ENCODE measurements at regions not wholly inside any gene's neighbourhood (a gene's known extent, or its start where the extent isn't known, plus 50 kb on each side); places are given as distances from the start of the nearest gene placed in this dataset.

DNA sequence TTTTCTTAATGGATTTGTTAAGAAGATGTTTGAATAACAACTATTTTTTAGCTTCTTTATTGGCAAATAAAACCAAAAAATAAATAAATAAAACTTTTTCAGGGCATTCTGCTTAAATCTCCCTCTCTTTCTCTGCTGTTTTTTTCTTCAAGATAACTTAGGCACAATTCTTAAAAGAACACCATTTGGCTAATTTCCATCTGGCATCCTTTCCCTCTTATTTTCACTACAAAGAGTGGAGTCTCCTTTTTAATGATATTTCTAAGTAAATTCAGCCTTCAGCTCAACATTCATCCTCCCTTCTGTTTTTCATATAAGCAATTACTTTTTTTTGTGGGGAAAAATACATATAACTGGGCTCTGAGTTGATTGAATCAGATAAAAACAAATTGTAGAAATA, 88.1 kb downstream of the PCDH7 start:
- TF ChIP-seq, protein P1, sequence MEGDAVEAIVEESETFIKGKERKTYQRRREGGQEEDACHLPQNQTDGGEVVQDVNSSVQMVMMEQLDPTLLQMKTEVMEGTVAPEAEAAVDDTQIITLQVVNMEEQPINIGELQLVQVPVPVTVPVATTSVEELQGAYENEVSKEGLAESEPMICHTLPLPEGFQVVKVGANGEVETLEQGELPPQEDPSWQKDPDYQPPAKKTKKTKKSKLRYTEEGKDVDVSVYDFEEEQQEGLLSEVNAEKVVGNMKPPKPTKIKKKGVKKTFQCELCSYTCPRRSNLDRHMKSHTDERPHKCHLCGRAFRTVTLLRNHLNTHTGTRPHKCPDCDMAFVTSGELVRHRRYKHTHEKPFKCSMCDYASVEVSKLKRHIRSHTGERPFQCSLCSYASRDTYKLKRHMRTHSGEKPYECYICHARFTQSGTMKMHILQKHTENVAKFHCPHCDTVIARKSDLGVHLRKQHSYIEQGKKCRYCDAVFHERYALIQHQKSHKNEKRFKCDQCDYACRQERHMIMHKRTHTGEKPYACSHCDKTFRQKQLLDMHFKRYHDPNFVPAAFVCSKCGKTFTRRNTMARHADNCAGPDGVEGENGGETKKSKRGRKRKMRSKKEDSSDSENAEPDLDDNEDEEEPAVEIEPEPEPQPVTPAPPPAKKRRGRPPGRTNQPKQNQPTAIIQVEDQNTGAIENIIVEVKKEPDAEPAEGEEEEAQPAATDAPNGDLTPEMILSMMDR (conservative IDR thresholded peaks at IDR 0.05; ENCODE audit: low read length), result no peak
- H3K4me3 ChIP-seq (ENCODE audit: low read length), result no peak overlapping the region
- DNase-seq (ENCODE audit: low read depth), result no peak

GRCh38 chr4:30811296-30811695, 91.1 kb downstream of the PCDH7 start:
- TF ChIP-seq, protein P1 (conservative IDR thresholded peaks at IDR 0.05; ENCODE audit: low read length), result no peak
- DNase-seq (ENCODE audit: low read depth), result no peak
- no peak overlapping the region for H3K4me3 ChIP-seq (ENCODE audit: low read length)

DNA sequence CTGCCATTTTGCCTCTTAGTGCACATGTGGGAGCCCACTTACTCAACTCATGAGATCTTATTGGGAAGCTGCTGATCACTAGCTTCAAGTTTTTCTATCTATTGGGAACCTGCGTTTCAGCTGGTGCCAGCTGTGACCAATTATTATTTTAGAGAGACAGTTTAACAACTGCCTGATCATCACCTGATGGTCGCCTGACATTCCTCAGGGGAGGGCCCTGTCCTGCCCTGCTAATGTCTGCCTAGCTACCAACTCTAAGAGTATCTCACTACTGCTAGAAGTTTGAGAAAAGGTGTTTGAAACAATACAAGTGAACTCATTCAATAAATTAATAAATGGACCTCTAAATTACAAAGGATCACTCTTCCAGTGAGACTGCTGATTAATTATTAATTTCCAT, 95.5 kb downstream of the PCDH7 start:
- no peak overlapping the region for H3K4me3 ChIP-seq (ENCODE audit: low read length)
- DNase-seq (ENCODE audit: low read depth), result no peak
- TF ChIP-seq, protein P1 (conservative IDR thresholded peaks at IDR 0.05; ENCODE audit: low read length), result no peak

DNA sequence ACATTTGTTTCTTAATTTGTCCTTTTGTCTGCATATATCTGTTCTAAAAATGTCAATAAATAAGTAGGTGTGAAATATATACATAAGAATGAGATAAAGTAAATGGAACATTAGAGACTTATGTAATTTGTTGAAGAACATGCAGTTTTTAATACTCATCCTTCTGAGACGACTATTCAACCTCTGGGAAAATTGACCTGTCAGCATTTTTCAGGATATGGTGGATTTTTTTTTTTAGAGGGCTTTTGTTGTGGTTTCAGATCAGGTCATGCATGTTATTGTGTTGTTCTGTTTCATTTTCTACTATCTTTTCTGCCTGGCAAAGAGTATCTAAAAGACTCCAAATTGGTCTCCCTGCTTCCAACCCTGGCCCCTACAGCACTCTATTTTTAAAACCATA, 97.3 kb downstream of the PCDH7 start:
- H3K4me3 ChIP-seq (ENCODE audit: low read length), result no peak overlapping the region
- no peak for DNase-seq (ENCODE audit: low read depth)
- TF ChIP-seq, protein P1 (conservative IDR thresholded peaks at IDR 0.05; ENCODE audit: low read length), result no peak

GRCh38 chr4:30818541-30818940, 98.4 kb downstream of the PCDH7 start:
- DNase-seq (ENCODE audit: low read depth), result no peak
- TF ChIP-seq, protein P1 (conservative IDR thresholded peaks at IDR 0.05; ENCODE audit: low read length), result no peak

GRCh38 chr4:30821275-30821674, 101.1 kb downstream of the PCDH7 start:
- H3K4me3 ChIP-seq (ENCODE audit: low read length), result no peak overlapping the region
- TF ChIP-seq, protein P1 (conservative IDR thresholded peaks at IDR 0.05; ENCODE audit: low read length), result no peak
- no peak for DNase-seq (ENCODE audit: low read depth)

More at GRCh38 chr4:30818541-30818940, 98.4 kb downstream of the PCDH7 start:
- no peak overlapping the region for H3K4me3 ChIP-seq (ENCODE audit: low read length)

GRCh38 chr4:30821859-30822612, 101.9 kb downstream of the PCDH7 start:
- no peak overlapping the region for H3K4me3 ChIP-seq (ENCODE audit: low read length)
- no peak for DNase-seq (ENCODE audit: low read depth)
- TF ChIP-seq, protein P1 (conservative IDR thresholded peaks at IDR 0.05; ENCODE audit: low read length), result no peak
